HepG2 (cell line): ENCODE measurements at regions not wholly inside any gene's neighbourhood (a gene's known extent, or its start where the extent isn't known, plus 50 kb on each side); places are given as distances from the start of the nearest gene placed in this dataset.
A peak's percentile ranks its signal among the peaks of the same experiment; 100 is the strongest.

ENCODE experiments used
- ATAC-seq: fragments of 200-7000 bp; cut with Tn5 transposase; 3 replicates; pipeline ENCODE4 v1.9.1; 2020; ENCODE audit warnings: mild to moderate bottlenecking, moderate library complexity
- BruUV-seq: library from RNA; stranded (reverse); fragments of 400-500 nt; replicated peaks from 2 replicates; lab custom pipeline; 2021; lab: Mats Ljungman, UMichigan
- CTCF ChIA-PET: fragments of 300-600 bp; formaldehyde crosslinking; extraction: SDS; loops from one replicate; lab custom pipeline; 2021; ENCODE audit warnings: low total read pairs, inconsistent platforms, low intra/inter-chr PET ratio; lab: Yijun Ruan, JAX
- POLR2A ChIA-PET: fragments of 350-600 bp; sonication (Branson Sonifier 250); formaldehyde crosslinking; loops from one replicate; lab custom pipeline; 2020; ENCODE audit warnings: antibody characterized with exemption, inconsistent platforms; lab: Yijun Ruan, JAX
- DNase-seq: peaks from one replicate; pipeline ENCODE4 v3.0.0-alpha.2; 2015; ENCODE audit warnings: low spot score
- FAIRE-seq: peaks from 3 replicates; lab custom pipeline; 2011; peaks lifted over from hg19 to GRCh38; lab: Jason Lieb, UNC
- H2AFZ ChIP-seq: one replicate; pipeline ENCODE4 v1.6.1; 2011; ENCODE audit warnings: low read length, inconsistent platforms
- H3K27ac ChIP-seq: fragments of 300-600 bp; 3 replicates; pipeline ENCODE4 v1.8.0; 2011; ENCODE audit warnings: mixed run types, mild to moderate bottlenecking, mixed read lengths, low read length, inconsistent platforms; ENCODE audit not compliant: insufficient read depth; ENCODE audit errors: extremely low read length
- H3K27me3 ChIP-seq, 2 experiments: fragments of 200-600 bp in 1 of 2; 2 replicates in 1 of 2; 3 replicates in 1 of 2; pipeline versions ENCODE4 v1.6.0 to v1.8.0; 2011; ENCODE audit warnings: low read length in 2 of 2, mild to moderate bottlenecking in 2 of 2, moderate library complexity in 2 of 2, inconsistent platforms in 1 of 2; ENCODE audit not compliant: insufficient read depth in 2 of 2, control insufficient read depth in 1 of 2
- H3K36me3 ChIP-seq, 2 experiments: fragments of 200-600 bp in 1 of 2; replicated peaks in 1 of 2; 2 replicates in 1 of 2; 3 replicates in 1 of 2; pipeline versions ENCODE4 v1.5.1 to v1.8.0; 2011; ENCODE audit warnings: low read length in 2 of 2, inconsistent platforms in 1 of 2; ENCODE audit not compliant: insufficient read depth in 2 of 2, control insufficient read depth in 1 of 2
- H3K4me1 ChIP-seq: 2 replicates; pipeline ENCODE4 v1.5.1; 2012; ENCODE audit warnings: low read length, inconsistent platforms; ENCODE audit not compliant: insufficient read depth
- H3K4me2 ChIP-seq: 2 replicates; pipeline ENCODE4 v1.6.0; 2011; ENCODE audit warnings: low read depth, low read length, inconsistent platforms
- H3K4me3 ChIP-seq, 3 experiments: fragments of 200-600 bp in 1 of 3; sonication (generic), shearing (Covaris generic) in 1 of 3; replicated peaks in 1 of 3; 2 replicates each; pipeline ENCODE4 v1.5.1; 2011 to 2016; ENCODE audit warnings: low read length in 3 of 3, inconsistent platforms in 2 of 3, low read depth in 2 of 3, mild to moderate bottlenecking in 2 of 3, control low read depth in 1 of 3, mixed read lengths in 1 of 3; ENCODE audit not compliant: insufficient read depth in 1 of 3
- H3K79me2 ChIP-seq: one replicate; pipeline ENCODE4 v1.6.1; 2011; ENCODE audit warnings: low read length, inconsistent platforms; ENCODE audit not compliant: insufficient read depth
- H3K9ac ChIP-seq: 2 replicates; pipeline ENCODE4 v1.6.0; 2011; ENCODE audit warnings: mild to moderate bottlenecking, low read depth, low read length, inconsistent platforms; ENCODE audit not compliant: insufficient read depth
- H3K9me3 ChIP-seq: 2 replicates; pipeline ENCODE4 v1.5.1; 2012; ENCODE audit warnings: mild to moderate bottlenecking, low read length
- H4K20me1 ChIP-seq: 2 replicates; pipeline ENCODE4 v1.6.0; 2011; ENCODE audit warnings: inconsistent platforms, mild to moderate bottlenecking, low read length, moderate library complexity; ENCODE audit not compliant: insufficient read depth
- ATF1 ChIP-seq: IDR thresholded peaks from 2 replicates; pipeline ENCODE4 v1.6.1; 2016; ENCODE audit warnings: mild to moderate bottlenecking, control low read depth
- ZNF430 ChIP-seq: sonication (generic); formaldehyde crosslinking; IDR thresholded peaks from 2 replicates; pipeline ENCODE4 v1.9.0; 2021; ENCODE audit warnings: mild to moderate bottlenecking, missing genetic modification reagents
- ZNF768 ChIP-seq: sonication (generic); formaldehyde crosslinking; IDR thresholded peaks from 2 replicates; pipeline ENCODE4 v1.4.0; 2020; ENCODE audit warnings: missing genetic modification reagents
- ZNF775 ChIP-seq: sonication (generic); formaldehyde crosslinking; IDR thresholded peaks from 2 replicates; pipeline ENCODE4 v1.4.0; 2020; ENCODE audit warnings: missing genetic modification reagents, mild to moderate bottlenecking, moderate library complexity, borderline replicate concordance
- WGBS: methylation state at CpG from one replicate; pipeline ENCODE4 v1.1.6; 2017; ENCODE audit warnings: low lambda C conversion rate; 5-methylcytosine and 5-hydroxymethylcytosine counted together
- in situ Hi-C: cut with HindIII; loops from 2 replicates; pipeline ENCODE4 v1.10.0; 2017; ENCODE audit warnings: low pct_unique_long_range_greater_than_20kb; ENCODE audit not compliant: extremely low pct_ligation_motif_present
- intact Hi-C: fragments of 100-400 bp; cut with micrococcal nuclease; formaldehyde crosslinking; loops from one replicate; pipeline ENCODE4 v1.10.0; 2022; ENCODE audit not compliant: unreplicated experiment
- TF ChIP-seq, protein P1 (sequence below): sonication (generic); formaldehyde crosslinking; IDR thresholded peaks from 2 replicates; pipeline ENCODE4 v1.5.0; 2020; ENCODE audit warnings: missing genetic modification reagents

DNA sequence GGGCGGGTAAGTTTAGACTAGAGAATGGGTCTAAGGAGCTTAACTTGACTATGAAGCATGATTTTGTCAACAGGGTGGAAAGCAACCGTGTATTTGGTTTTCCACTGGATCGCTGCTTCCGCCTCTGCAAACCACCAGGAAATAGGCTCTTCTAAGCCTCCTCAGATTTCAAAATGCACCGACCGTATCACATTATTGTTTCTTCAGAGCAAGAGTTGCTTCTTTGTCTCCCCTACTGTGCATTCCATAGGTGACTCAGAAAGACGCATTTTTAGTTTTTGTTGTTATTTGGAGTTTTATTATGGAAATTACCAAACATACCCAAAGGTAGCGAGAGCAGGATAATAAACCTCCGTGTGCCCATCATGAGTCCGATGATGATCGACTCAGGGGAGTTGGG is 64.3 kb upstream of the RASD2 start (continued):
- no peak for TF ChIP-seq ATF1 (CRISPR knock-in tag)
- TF ChIP-seq, all 625 proteins: peak for 0

DNA sequence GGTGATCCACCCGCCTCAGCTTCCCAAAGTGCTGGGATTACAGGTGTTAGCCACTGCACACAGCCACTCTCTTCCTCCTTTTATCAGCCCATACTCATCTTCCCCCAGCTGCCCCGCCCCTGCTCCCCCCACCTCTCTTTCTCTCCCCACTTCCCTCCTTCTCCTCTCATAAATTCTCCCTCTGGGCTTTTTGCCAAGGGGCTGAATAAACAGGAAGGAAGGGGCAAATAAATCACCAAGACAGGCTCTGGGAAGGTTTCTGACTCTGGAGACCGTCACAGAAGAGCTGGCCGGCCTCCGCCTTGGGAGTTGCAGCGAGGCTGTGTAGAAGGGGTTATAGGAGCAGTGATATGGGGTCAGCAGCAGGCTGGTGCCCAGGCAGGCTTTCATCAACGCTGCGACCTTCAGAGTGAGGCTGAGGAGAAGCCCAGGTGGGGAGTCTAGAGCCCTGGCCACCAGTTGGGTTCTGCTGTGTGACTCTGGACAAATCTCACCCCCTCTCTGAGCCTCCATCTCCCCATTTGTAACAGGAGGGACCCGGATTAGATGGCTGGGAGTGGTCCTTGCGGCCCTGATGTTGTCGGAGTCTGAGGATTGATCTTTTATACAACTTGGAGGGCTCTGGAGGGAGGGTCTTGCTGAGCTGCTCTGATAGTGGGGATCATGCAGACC is 62.6 kb upstream of the RASD2 start:
- FAIRE-seq (no peak), ATAC-seq (no peak), DNase-seq (no peak)
- TF ChIP-seq, protein P1, sequence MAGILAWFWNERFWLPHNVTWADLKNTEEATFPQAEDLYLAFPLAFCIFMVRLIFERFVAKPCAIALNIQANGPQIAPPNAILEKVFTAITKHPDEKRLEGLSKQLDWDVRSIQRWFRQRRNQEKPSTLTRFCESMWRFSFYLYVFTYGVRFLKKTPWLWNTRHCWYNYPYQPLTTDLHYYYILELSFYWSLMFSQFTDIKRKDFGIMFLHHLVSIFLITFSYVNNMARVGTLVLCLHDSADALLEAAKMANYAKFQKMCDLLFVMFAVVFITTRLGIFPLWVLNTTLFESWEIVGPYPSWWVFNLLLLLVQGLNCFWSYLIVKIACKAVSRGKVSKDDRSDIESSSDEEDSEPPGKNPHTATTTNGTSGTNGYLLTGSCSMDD (CRISPR knock-in tag), result no peak
- TF ChIP-seq ZNF768 (CRISPR knock-in tag), result peak; percentile 83
- TF ChIP-seq ZNF775 (CRISPR knock-in tag), result peak; percentile 51; the same call in 1 of the 2 replicates
- H3K27me3 ChIP-seq, result peaks cover 4 to 45% of the 10 kb centered on the region in 2 experiments; a peak in 3 of 5 replicates
- H4K20me1 ChIP-seq, result no peaks in the 10 kb centered on the region
- H2AFZ ChIP-seq, result no peak overlapping the region
- in situ Hi-C loops (no loop called here), intact Hi-C loops (no loop called here)
- H3K27ac ChIP-seq, result no peak overlapping the region
- no peak overlapping the region for H3K4me2 ChIP-seq
- ChIA-PET POLR2A (no interaction called here), CTCF (no interaction called here)
- no TSS peak for BruUV-seq
- WGBS, result 17% methylated on average over 9 of the region's 11 CpGs
- no peaks in the 10 kb centered on the region for H3K4me1 ChIP-seq
- H3K79me2 ChIP-seq, result no peaks in the 10 kb centered on the region
- H3K4me3 ChIP-seq, result no peak overlapping the region
- H3K9ac ChIP-seq, result no peak overlapping the region
- no peaks in the 10 kb centered on the region for H3K9me3 ChIP-seq
- no peaks in the 10 kb centered on the region for H3K36me3 ChIP-seq

DNA sequence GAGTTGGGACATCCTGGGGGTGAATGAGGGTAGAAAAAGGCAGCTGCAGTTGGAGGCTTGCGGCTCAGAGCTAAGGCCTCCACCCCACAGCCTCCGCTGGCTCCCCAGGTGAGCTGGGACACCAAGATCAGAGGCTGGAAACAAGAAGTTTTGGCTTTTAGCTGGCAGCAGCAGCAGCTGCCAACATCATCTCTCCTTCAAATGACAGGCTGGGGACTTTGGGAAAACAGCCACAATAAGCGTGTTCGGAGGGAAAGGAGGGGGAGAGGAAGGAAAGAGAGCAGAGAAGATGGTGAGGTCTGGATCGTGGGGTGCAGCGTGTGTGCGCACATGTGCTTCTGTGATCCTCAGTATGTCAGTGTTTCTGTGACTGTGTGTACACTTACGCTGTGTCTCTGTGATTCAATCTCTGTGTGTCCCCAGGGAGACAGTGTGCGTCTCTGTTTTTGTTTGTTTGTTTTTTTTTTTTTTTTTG is 62.0 kb upstream of the RASD2 start:
- Histone ChIP-seq H4K20me1 (no peaks in the 10 kb centered on the region), H3K27me3 (peaks cover 4 to 49% of the 10 kb centered on the region in 2 experiments; a peak in 3 of 5 replicates), H3K4me3 (no peak overlapping the region), H3K4me2 (no peak overlapping the region), H2AFZ (no peak overlapping the region), H3K27ac (no peak overlapping the region), H3K9me3 (no peaks in the 10 kb centered on the region), H3K9ac (no peak overlapping the region), H3K36me3 (no peaks in the 10 kb centered on the region), H3K79me2 (no peaks in the 10 kb centered on the region), H3K4me1 (no peaks in the 10 kb centered on the region)
- no peak for ATAC-seq
- in situ Hi-C loops (no loop called here), intact Hi-C loops (no loop called here)
- WGBS, result 70% methylated on average over 9 of the region's 9 CpGs
- POLR2A ChIA-PET, result no interaction called here
- no TSS peak for BruUV-seq
- no peak for TF ChIP-seq ZNF430 (CRISPR knock-in tag)
- TF ChIP-seq ZNF768 (CRISPR knock-in tag), result peak; percentile 29; the same call in 1 of the 2 replicates
- FAIRE-seq, result no peak
- no peak for DNase-seq
- CTCF ChIA-PET, result no interaction called here
